HepG2 (cell line): ENCODE measurements at regions not wholly inside any gene's neighbourhood (a gene's known extent, or its start where the extent isn't known, plus 50 kb on each side); places are given as distances from the start of the nearest gene placed in this dataset.

Experiments used
- ATAC-seq: fragments of 200-7000 bp; cut with Tn5 transposase; 3 replicates; pipeline ENCODE4 v1.9.1; 2020; ENCODE audit warnings: mild to moderate bottlenecking, moderate library complexity
- BruUV-seq: library from RNA; stranded (reverse); fragments of 400-500 nt; replicated peaks from 2 replicates; lab custom pipeline; 2021; lab: Mats Ljungman, UMichigan
- CTCF ChIA-PET: fragments of 300-600 bp; formaldehyde crosslinking; extraction: SDS; loops from one replicate; lab custom pipeline; 2021; ENCODE audit warnings: low total read pairs, inconsistent platforms, low intra/inter-chr PET ratio; lab: Yijun Ruan, JAX
- POLR2A ChIA-PET: fragments of 350-600 bp; sonication (Branson Sonifier 250); formaldehyde crosslinking; loops from one replicate; lab custom pipeline; 2020; ENCODE audit warnings: antibody characterized with exemption, inconsistent platforms; lab: Yijun Ruan, JAX
- DNase-seq: peaks from one replicate; pipeline ENCODE4 v3.0.0-alpha.2; 2015; ENCODE audit warnings: low spot score
- FAIRE-seq: peaks from 3 replicates; lab custom pipeline; 2011; peaks lifted over from hg19 to GRCh38; lab: Jason Lieb, UNC
- H2AFZ ChIP-seq: one replicate; pipeline ENCODE4 v1.6.1; 2011; ENCODE audit warnings: low read length, inconsistent platforms
- H3K27ac ChIP-seq: fragments of 300-600 bp; 3 replicates; pipeline ENCODE4 v1.8.0; 2011; ENCODE audit warnings: mixed run types, mild to moderate bottlenecking, mixed read lengths, low read length, inconsistent platforms; ENCODE audit not compliant: insufficient read depth; ENCODE audit errors: extremely low read length
- H3K27me3 ChIP-seq, 2 experiments: fragments of 200-600 bp in 1 of 2; 2 replicates in 1 of 2; 3 replicates in 1 of 2; pipeline versions ENCODE4 v1.6.0 to v1.8.0; 2011; ENCODE audit warnings: low read length in 2 of 2, mild to moderate bottlenecking in 2 of 2, moderate library complexity in 2 of 2, inconsistent platforms in 1 of 2; ENCODE audit not compliant: insufficient read depth in 2 of 2, control insufficient read depth in 1 of 2
- H3K36me3 ChIP-seq, 2 experiments: fragments of 200-600 bp in 1 of 2; replicated peaks in 1 of 2; 2 replicates in 1 of 2; 3 replicates in 1 of 2; pipeline versions ENCODE4 v1.5.1 to v1.8.0; 2011; ENCODE audit warnings: low read length in 2 of 2, inconsistent platforms in 1 of 2; ENCODE audit not compliant: insufficient read depth in 2 of 2, control insufficient read depth in 1 of 2
- H3K4me1 ChIP-seq: 2 replicates; pipeline ENCODE4 v1.5.1; 2012; ENCODE audit warnings: low read length, inconsistent platforms; ENCODE audit not compliant: insufficient read depth
- H3K4me2 ChIP-seq: 2 replicates; pipeline ENCODE4 v1.6.0; 2011; ENCODE audit warnings: low read depth, low read length, inconsistent platforms
- H3K4me3 ChIP-seq, 3 experiments: fragments of 200-600 bp in 1 of 3; sonication (generic), shearing (Covaris generic) in 1 of 3; replicated peaks in 1 of 3; 2 replicates each; pipeline ENCODE4 v1.5.1; 2011 to 2016; ENCODE audit warnings: low read length in 3 of 3, inconsistent platforms in 2 of 3, low read depth in 2 of 3, mild to moderate bottlenecking in 2 of 3, control low read depth in 1 of 3, mixed read lengths in 1 of 3; ENCODE audit not compliant: insufficient read depth in 1 of 3
- H3K79me2 ChIP-seq: one replicate; pipeline ENCODE4 v1.6.1; 2011; ENCODE audit warnings: low read length, inconsistent platforms; ENCODE audit not compliant: insufficient read depth
- H3K9ac ChIP-seq: 2 replicates; pipeline ENCODE4 v1.6.0; 2011; ENCODE audit warnings: mild to moderate bottlenecking, low read depth, low read length, inconsistent platforms; ENCODE audit not compliant: insufficient read depth
- H3K9me3 ChIP-seq: 2 replicates; pipeline ENCODE4 v1.5.1; 2012; ENCODE audit warnings: mild to moderate bottlenecking, low read length
- H4K20me1 ChIP-seq: 2 replicates; pipeline ENCODE4 v1.6.0; 2011; ENCODE audit warnings: inconsistent platforms, mild to moderate bottlenecking, low read length, moderate library complexity; ENCODE audit not compliant: insufficient read depth
- CBX5 ChIP-seq: sonication (generic); formaldehyde crosslinking; IDR thresholded peaks from 2 replicates; pipeline ENCODE4 v1.4.0; 2020; ENCODE audit warnings: missing genetic modification reagents, borderline replicate concordance
- KAT7 ChIP-seq: IDR thresholded peaks from 2 replicates; pipeline ENCODE4 v1.6.1; 2018; ENCODE audit warnings: borderline replicate concordance, missing compliant biosample characterization
- ONECUT2 ChIP-seq: sonication (generic); formaldehyde crosslinking; IDR thresholded peaks from 2 replicates; pipeline ENCODE4 v1.4.0; 2020; ENCODE audit warnings: missing genetic modification reagents
- SP140L ChIP-seq: sonication (generic); formaldehyde crosslinking; IDR thresholded peaks from 2 replicates; pipeline ENCODE4 v1.4.0; 2020; ENCODE audit warnings: missing genetic modification reagents, borderline replicate concordance
- ZBTB7B ChIP-seq: sonication (generic); formaldehyde crosslinking; IDR thresholded peaks from 2 replicates; pipeline ENCODE4 v1.4.0; 2020; ENCODE audit warnings: missing genetic modification reagents
- ZFP36L1 ChIP-seq: sonication (generic); formaldehyde crosslinking; IDR thresholded peaks from 2 replicates; pipeline ENCODE4 v1.8.0; 2022; ENCODE audit warnings: mild to moderate bottlenecking, missing genetic modification reagents, moderate library complexity
- WGBS: methylation state at CpG from one replicate; pipeline ENCODE4 v1.1.6; 2017; ENCODE audit warnings: low lambda C conversion rate; 5-methylcytosine and 5-hydroxymethylcytosine counted together
- in situ Hi-C: cut with HindIII; loops from 2 replicates; pipeline ENCODE4 v1.10.0; 2017; ENCODE audit warnings: low pct_unique_long_range_greater_than_20kb; ENCODE audit not compliant: extremely low pct_ligation_motif_present
- intact Hi-C: fragments of 100-400 bp; cut with micrococcal nuclease; formaldehyde crosslinking; loops from one replicate; pipeline ENCODE4 v1.10.0; 2022; ENCODE audit not compliant: unreplicated experiment

DNA sequence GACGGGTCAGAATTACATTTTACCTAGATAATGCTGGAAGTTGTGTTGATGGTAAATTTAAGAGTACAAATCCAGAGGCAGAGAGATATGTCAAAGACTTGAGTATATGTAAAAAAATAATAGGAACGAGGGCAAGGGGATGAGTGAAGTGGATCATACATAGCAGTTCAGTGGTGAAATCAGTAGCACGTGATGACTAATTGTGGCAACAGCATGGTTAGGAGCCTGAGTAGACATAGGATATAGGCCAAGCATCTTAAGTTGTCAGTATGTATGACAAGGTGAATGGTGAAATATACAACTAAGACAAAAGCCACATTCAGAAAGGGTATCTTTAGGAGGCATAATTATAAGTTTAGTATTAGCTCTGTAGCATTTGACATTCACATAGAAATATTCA lies 826.5 kb upstream of the PIK3C3 start:
- ATAC-seq (no peak), FAIRE-seq (no peak)
- Histone ChIP-seq H3K27me3 (no peaks in the 10 kb centered on the region), H3K27ac (no peak overlapping the region), H3K4me1 (no peaks in the 10 kb centered on the region), H2AFZ (no peak overlapping the region), H3K9me3 (no peaks in the 10 kb centered on the region), H3K36me3 (no peaks in the 10 kb centered on the region), H3K4me3 (no peak overlapping the region), H4K20me1 (no peaks in the 10 kb centered on the region)
- CTCF ChIA-PET, result no interaction called here
- no TSS peak for BruUV-seq
- POLR2A ChIA-PET, result no interaction called here
- 0% methylated on average over 3 of the region's 3 CpGs for WGBS
- in situ Hi-C loops, result no loop called here
- TF ChIP-seq ONECUT2, result no peak
- TF ChIP-seq, all 625 proteins: peak for 0
- H3K9ac ChIP-seq, result no peak overlapping the region
- intact Hi-C loops, result no loop called here
- H3K4me2 ChIP-seq, result no peak overlapping the region
- H3K79me2 ChIP-seq, result no peaks in the 10 kb centered on the region
- DNase-seq, result no peak

DNA sequence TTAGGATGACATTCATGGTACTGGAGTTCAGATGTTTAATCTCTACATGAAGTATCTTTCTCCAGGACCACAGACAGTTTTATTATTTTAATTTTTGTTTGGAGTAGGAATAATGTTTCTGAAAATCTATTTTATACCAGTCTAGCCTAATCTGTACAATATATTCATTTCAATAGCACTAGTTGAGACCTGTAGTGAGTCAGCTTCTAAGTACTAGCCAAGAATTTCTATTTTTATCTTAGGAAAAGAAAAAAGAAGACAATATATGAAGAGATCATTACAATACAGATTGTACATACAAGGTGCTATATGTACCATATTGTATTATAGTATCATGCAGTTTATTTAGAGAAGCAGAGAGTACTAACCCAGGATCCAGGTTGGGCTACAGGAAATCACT lies 826.9 kb upstream of the PIK3C3 start:
- no peaks in the 10 kb centered on the region for H3K4me1 ChIP-seq
- H3K36me3 ChIP-seq, result no peaks in the 10 kb centered on the region
- H3K79me2 ChIP-seq, result no peaks in the 10 kb centered on the region
- ChIA-PET POLR2A (no interaction called here), CTCF (no interaction called here)
- no peak for TF ChIP-seq ZFP36L1 (CRISPR knock-in tag)
- TF ChIP-seq KAT7, result no peak
- TF ChIP-seq CBX5 (CRISPR knock-in tag), result no peak
- no peak for TF ChIP-seq SP140L (CRISPR knock-in tag)
- no peak for TF ChIP-seq ZBTB7B (CRISPR knock-in tag)
- no peak overlapping the region for H2AFZ ChIP-seq
- no peak for FAIRE-seq
- no peak overlapping the region for H3K9ac ChIP-seq
- in situ Hi-C loops (no loop called here), intact Hi-C loops (no loop called here)
- ATAC-seq, result no peak
- no TSS peak for BruUV-seq
- H3K4me3 ChIP-seq, result no peak overlapping the region
- H3K27ac ChIP-seq, result no peak overlapping the region
- no peaks in the 10 kb centered on the region for H4K20me1 ChIP-seq
- H3K4me2 ChIP-seq, result no peak overlapping the region
- H3K27me3 ChIP-seq, result no peaks in the 10 kb centered on the region
- no peaks in the 10 kb centered on the region for H3K9me3 ChIP-seq
- no peak for DNase-seq
